ENCODE measurements at regions not wholly inside any gene's neighbourhood (a gene's known extent, or its start where the extent isn't known, plus 50 kb on each side); places are given as distances from the start of the nearest gene placed in this dataset.

DNA sequence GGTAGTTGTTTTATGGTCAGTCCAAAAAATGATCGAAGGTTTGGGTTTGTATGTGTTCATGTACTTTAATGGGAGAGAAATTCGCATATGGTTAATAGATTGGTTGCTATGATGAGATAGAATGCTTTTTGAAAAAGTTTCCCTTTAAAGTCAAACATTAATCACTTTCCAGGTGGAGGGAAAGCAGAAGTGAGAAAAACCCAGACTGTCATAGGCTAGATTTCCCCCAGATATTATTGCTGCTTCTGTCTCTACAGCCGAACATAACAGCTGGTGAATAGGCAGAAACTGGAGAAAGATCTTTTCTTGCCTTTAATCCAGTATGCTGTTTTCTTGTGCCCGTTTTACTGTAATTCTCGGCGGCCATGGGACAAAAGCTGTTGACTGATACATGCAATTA lies 287.6 kb downstream of the SOX2 start:
- TF ChIP-seq CTCF (IDR thresholded peaks at IDR 0.05; ENCODE audit: insufficient read depth, low read depth, low read length) (no peak), EZH2 (IDR thresholded peaks at IDR 0.05; ENCODE audit: insufficient read depth, low read length) (no peak)

All from astrocyte (in vitro differentiated cells and primary cell).